ENCODE measurements at regions not wholly inside any gene's neighbourhood (a gene's known extent, or its start where the extent isn't known, plus 50 kb on each side); places are given as distances from the start of the nearest gene placed in this dataset.

DNA sequence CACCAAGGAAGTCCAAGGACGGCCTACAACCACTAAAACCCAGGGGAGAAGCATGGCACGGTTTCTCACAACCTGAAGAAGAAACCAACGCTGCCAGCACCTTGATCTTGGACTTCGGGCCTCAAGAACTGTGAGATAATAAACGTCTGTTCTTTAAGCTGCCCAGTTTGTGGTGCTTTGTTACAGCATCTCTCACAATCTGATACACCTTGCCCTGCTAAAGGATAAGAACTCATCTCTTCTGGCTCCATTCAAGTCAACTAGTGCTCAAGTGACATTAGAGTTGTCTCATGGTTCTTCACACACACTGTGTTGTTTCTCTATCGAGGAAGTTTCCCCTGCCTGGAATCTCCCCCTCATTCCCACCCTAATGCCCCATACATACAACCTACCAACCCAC, 314.4 kb upstream of the RUNX1 start:
- no peaks in the 10 kb centered on the region for H3K9me3 ChIP-seq (ENCODE audit: control insufficient read depth, insufficient read depth, low read depth, low read length)
- H3K4me3 ChIP-seq (ENCODE audit: low read depth, low read length), result no peak overlapping the region
- no peak for TF ChIP-seq SCRT1 (tag by site-specific recombination; IDR thresholded peaks at IDR 0.05; ENCODE audit: borderline replicate concordance)
- TF ChIP-seq OVOL3 (tag by site-specific recombination; IDR thresholded peaks at IDR 0.05), result no peak
- TF ChIP-seq ZNF157 (tag by site-specific recombination; IDR thresholded peaks at IDR 0.05), result no peak
- TF ChIP-seq ZNF624 (tag by site-specific recombination; IDR thresholded peaks at IDR 0.05), result no peak
- no peak for TF ChIP-seq ZNF600 (tag by site-specific recombination; IDR thresholded peaks at IDR 0.05)
- TF ChIP-seq, protein P1, sequence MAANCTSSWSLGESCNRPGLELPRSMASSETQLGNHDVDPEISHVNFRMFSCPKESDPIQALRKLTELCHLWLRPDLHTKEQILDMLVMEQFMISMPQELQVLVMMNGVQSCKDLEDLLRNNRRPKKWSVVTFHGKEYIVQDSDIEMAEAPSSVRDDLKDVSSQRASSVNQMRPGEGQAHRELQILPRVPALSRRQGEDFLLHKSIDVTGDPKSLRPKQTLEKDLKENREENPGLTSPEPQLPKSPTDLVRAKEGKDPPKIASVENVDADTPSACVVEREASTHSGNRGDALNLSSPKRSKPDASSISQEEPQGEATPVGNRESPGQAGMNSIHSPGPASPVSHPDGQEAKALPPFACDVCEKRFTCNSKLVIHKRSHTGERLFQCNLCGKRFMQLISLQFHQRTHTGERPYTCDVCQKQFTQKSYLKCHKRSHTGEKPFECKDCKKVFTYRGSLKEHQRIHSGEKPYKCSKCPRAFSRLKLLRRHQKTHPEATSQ (tag by site-specific recombination; IDR thresholded peaks at IDR 0.05), result no peak
- no peak for TF ChIP-seq ZNF580 (tag by site-specific recombination; IDR thresholded peaks at IDR 0.05)
- TF ChIP-seq ZNF138 (tag by site-specific recombination; IDR thresholded peaks at IDR 0.05; ENCODE audit: borderline replicate concordance), result no peak
- no peak for TF ChIP-seq GLIS1 (tag by site-specific recombination; IDR thresholded peaks at IDR 0.05)
- TF ChIP-seq, protein P2, sequence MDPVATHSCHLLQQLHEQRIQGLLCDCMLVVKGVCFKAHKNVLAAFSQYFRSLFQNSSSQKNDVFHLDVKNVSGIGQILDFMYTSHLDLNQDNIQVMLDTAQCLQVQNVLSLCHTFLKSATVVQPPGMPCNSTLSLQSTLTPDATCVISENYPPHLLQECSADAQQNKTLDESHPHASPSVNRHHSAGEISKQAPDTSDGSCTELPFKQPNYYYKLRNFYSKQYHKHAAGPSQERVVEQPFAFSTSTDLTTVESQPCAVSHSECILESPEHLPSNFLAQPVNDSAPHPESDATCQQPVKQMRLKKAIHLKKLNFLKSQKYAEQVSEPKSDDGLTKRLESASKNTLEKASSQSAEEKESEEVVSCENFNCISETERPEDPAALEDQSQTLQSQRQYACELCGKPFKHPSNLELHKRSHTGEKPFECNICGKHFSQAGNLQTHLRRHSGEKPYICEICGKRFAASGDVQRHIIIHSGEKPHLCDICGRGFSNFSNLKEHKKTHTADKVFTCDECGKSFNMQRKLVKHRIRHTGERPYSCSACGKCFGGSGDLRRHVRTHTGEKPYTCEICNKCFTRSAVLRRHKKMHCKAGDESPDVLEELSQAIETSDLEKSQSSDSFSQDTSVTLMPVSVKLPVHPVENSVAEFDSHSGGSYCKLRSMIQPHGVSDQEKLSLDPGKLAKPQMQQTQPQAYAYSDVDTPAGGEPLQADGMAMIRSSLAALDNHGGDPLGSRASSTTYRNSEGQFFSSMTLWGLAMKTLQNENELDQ (tag by site-specific recombination; IDR thresholded peaks at IDR 0.05; ENCODE audit: low read depth), result no peak
- TF ChIP-seq ZNF10 (tag by site-specific recombination; IDR thresholded peaks at IDR 0.05), result no peak
- TF ChIP-seq GLI2 (tag by site-specific recombination; IDR thresholded peaks at IDR 0.05; ENCODE audit: borderline replicate concordance, low read depth), result no peak
- TF ChIP-seq OSR2 (tag by site-specific recombination; IDR thresholded peaks at IDR 0.05), result no peak
- ChIA-PET CTCF (no interaction called here), POLR2A (no interaction called here)
- no peaks in the 10 kb centered on the region for H3K36me3 ChIP-seq (ENCODE audit: control insufficient read depth in 2 of 2, insufficient read depth in 1 of 2, low read length in 2 of 2)
- no peak overlapping the region for H3K27ac ChIP-seq (ENCODE audit: extremely low read depth, low read depth, low read length)
- no peaks in the 10 kb centered on the region; the same call in 1 of the 2 replicates for H3K4me1 ChIP-seq (ENCODE audit: control insufficient read depth, insufficient read depth, low read length)

GRCh38 chr21:35361988-35362387, 312.9 kb upstream of the RUNX1 start:
- no peak overlapping the region for H3K27ac ChIP-seq (ENCODE audit: extremely low read depth, low read depth, low read length)
- no peak overlapping the region for H3K4me3 ChIP-seq (ENCODE audit: low read depth, low read length)
- ChIA-PET POLR2A (no interaction called here), CTCF (interaction anchor here (0.6 kb wide), 1 partner anchor 10 kb away, joined by 3 read pairs; no protein-coding TSS in a partner anchor)
- no peaks in the 10 kb centered on the region; the same call in 1 of the 2 replicates for H3K4me1 ChIP-seq (ENCODE audit: control insufficient read depth, insufficient read depth, low read length)
- TF ChIP-seq ZNF677 (tag by site-specific recombination; IDR thresholded peaks at IDR 0.05) (no peak), OSR2 (tag by site-specific recombination; IDR thresholded peaks at IDR 0.05) (no peak), TSHZ1 (tag by site-specific recombination; IDR thresholded peaks at IDR 0.05; ENCODE audit: borderline replicate concordance) (no peak), ZNF596 (tag by site-specific recombination; IDR thresholded peaks at IDR 0.05) (no peak)
- TF ChIP-seq, protein P3, sequence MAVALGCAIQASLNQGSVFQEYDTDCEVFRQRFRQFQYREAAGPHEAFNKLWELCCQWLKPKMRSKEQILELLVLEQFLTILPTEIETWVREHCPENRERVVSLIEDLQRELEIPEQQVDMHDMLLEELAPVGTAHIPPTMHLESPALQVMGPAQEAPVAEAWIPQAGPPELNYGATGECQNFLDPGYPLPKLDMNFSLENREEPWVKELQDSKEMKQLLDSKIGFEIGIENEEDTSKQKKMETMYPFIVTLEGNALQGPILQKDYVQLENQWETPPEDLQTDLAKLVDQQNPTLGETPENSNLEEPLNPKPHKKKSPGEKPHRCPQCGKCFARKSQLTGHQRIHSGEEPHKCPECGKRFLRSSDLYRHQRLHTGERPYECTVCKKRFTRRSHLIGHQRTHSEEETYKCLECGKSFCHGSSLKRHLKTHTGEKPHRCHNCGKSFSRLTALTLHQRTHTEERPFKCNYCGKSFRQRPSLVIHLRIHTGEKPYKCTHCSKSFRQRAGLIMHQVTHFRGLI (tag by site-specific recombination; IDR thresholded peaks at IDR 0.05), result no peak
- H3K9me3 ChIP-seq (ENCODE audit: control insufficient read depth, insufficient read depth, low read depth, low read length), result no peaks in the 10 kb centered on the region
- H3K36me3 ChIP-seq (ENCODE audit: control insufficient read depth in 2 of 2, insufficient read depth in 1 of 2, low read length in 2 of 2), result no peaks in the 10 kb centered on the region

All from HEK293 (cell line).